OCI-LY7 (cell line): ENCODE measurements at regions not wholly inside any gene's neighbourhood (a gene's known extent, or its start where the extent isn't known, plus 50 kb on each side); places are given as distances from the start of the nearest gene placed in this dataset.

Source experiments
- BruUV-seq: library from RNA; stranded (reverse); fragments of 400-500 nt; replicated peaks from 2 replicates; lab custom pipeline; 2021; lab: Mats Ljungman, UMichigan
- CTCF ChIA-PET: fragments of 300-600 bp; sonication (Branson Sonifier 250); formaldehyde crosslinking; loops from one replicate; lab custom pipeline; 2022; ENCODE audit warnings: antibody characterized with exemption; ENCODE audit not compliant: unreplicated experiment; lab: Charles Lee
- POLR2A ChIA-PET: fragments of 300-600 bp; sonication (Branson Sonifier 250); formaldehyde crosslinking; loops from one replicate; lab custom pipeline; 2022; ENCODE audit warnings: antibody characterized with exemption; lab: Charles Lee
- DNase-seq: peaks from one replicate; pipeline ENCODE4 v3.0.0-alpha.2; 2015; ENCODE audit warnings: low spot score
- H2AFZ ChIP-seq: fragments of 200-600 bp; sonication (generic), shearing (Covaris generic); 2 replicates; pipeline ENCODE4 v1.6.1; 2014; ENCODE audit warnings: mild to moderate bottlenecking, antibody characterized with exemption, low read length, moderate library complexity
- H3K27ac ChIP-seq: fragments of 200-600 bp; sonication (generic); 2 replicates; pipeline ENCODE4 v1.5.1; 2014; ENCODE audit warnings: mixed run types, low read depth, mild to moderate bottlenecking, moderate library complexity, low read length, inconsistent platforms; ENCODE audit not compliant: poor library complexity, severe bottlenecking
- H3K36me3 ChIP-seq: fragments of 200-600 bp; sonication (generic); 2 replicates; pipeline ENCODE4 v1.6.1; 2014; ENCODE audit warnings: mild to moderate bottlenecking, antibody characterized with exemption, low read length, moderate library complexity, mixed read lengths; ENCODE audit not compliant: insufficient read depth
- H3K4me1 ChIP-seq: fragments of 200-600 bp; sonication (generic); 2 replicates; pipeline ENCODE4 v1.5.1; 2014; ENCODE audit warnings: mild to moderate bottlenecking, low read length; ENCODE audit not compliant: insufficient read depth, poor library complexity, severe bottlenecking
- H3K4me2 ChIP-seq: fragments of 200-600 bp; sonication (generic); 2 replicates; pipeline ENCODE4 v1.6.1; 2014; ENCODE audit warnings: mild to moderate bottlenecking, low read length
- H3K4me3 ChIP-seq: fragments of 200-600 bp; sonication (generic); 2 replicates; pipeline ENCODE4 v1.5.1; 2014; ENCODE audit warnings: mild to moderate bottlenecking, low read depth, low read length; ENCODE audit not compliant: poor library complexity, severe bottlenecking
- H3K79me2 ChIP-seq: fragments of 200-600 bp; sonication (generic); 2 replicates; pipeline ENCODE4 v1.6.1; 2016; ENCODE audit warnings: low read depth, mild to moderate bottlenecking, low read length, moderate library complexity, mixed read lengths; ENCODE audit not compliant: insufficient read depth
- H3K9me2 ChIP-seq: fragments of 200-600 bp; sonication (generic); 2 replicates; pipeline ENCODE4 v1.6.1; 2016; ENCODE audit warnings: mild to moderate bottlenecking, low read length, mixed read lengths; ENCODE audit not compliant: insufficient read depth
- H3K9me3 ChIP-seq: fragments of 200-600 bp; sonication (generic); 2 replicates; pipeline ENCODE4 v1.6.1; 2014; ENCODE audit warnings: mild to moderate bottlenecking, mixed run types, low read length, mixed read lengths
- H4K20me1 ChIP-seq: fragments of 200-600 bp; sonication (generic); 2 replicates; pipeline ENCODE4 v1.6.1; 2014; ENCODE audit warnings: mild to moderate bottlenecking, antibody characterized with exemption, low read length, moderate library complexity, mixed read lengths; ENCODE audit not compliant: insufficient read depth
- CTCF ChIP-seq: fragments of 200-600 bp; sonication (generic); conservative IDR thresholded peaks from 2 replicates; pipeline ENCODE4 v1.5.1; 2014; ENCODE audit warnings: mild to moderate bottlenecking, antibody characterized with exemption, low read length, moderate library complexity, mixed read lengths
- EZH2phosphoT487 ChIP-seq: fragments of 200-600 bp; sonication (generic); IDR thresholded peaks from 2 replicates; pipeline ENCODE4 v1.6.1; 2018; ENCODE audit warnings: low read depth, borderline replicate concordance, mild to moderate bottlenecking, mixed run types, antibody characterized with exemption, low read length, moderate library complexity, mixed read lengths
- intact Hi-C: fragments of 100-400 bp; cut with micrococcal nuclease; formaldehyde crosslinking; loops from one replicate; pipeline ENCODE4 v1.10.0; 2022; ENCODE audit not compliant: unreplicated experiment

GRCh38 chr11:115700496-115700895, 196.3 kb upstream of the CADM1 start:
- intact Hi-C loops = no loop called here
- H3K9me3 ChIP-seq = no peaks in the 10 kb centered on the region
- POLR2A ChIA-PET = interaction anchor here (0.6 kb wide), 1 partner anchor 225 kb away, joined by 4 read pairs; no protein-coding TSS in a partner anchor

GRCh38 chr11:115699733-115700132, 195.5 kb upstream of the CADM1 start:
- POLR2A ChIA-PET = no interaction called here
- Histone ChIP-seq H4K20me1 (no peaks in the 10 kb centered on the region), H3K4me3 (no peak overlapping the region), H2AFZ (no peak overlapping the region), H3K9me3 (no peaks in the 10 kb centered on the region), H3K27ac (no peak overlapping the region), H3K79me2 (no peaks in the 10 kb centered on the region), H3K36me3 (no peaks in the 10 kb centered on the region), H3K9me2 (no peaks in the 10 kb centered on the region), H3K4me1 (no peaks in the 10 kb centered on the region), H3K4me2 (no peak overlapping the region)
- CTCF ChIA-PET = no interaction called here
- no peak for TF ChIP-seq EZH2phosphoT487
- no peak for TF ChIP-seq CTCF
- no TSS peak for BruUV-seq
- DNase-seq = no peak
- intact Hi-C loops = no loop called here

More at GRCh38 chr11:115700496-115700895, 196.3 kb upstream of the CADM1 start:
- H3K4me2 ChIP-seq = no peak overlapping the region
- no peaks in the 10 kb centered on the region for H3K4me1 ChIP-seq
- H3K4me3 ChIP-seq = no peak overlapping the region
- no peaks in the 10 kb centered on the region for H3K36me3 ChIP-seq
- CTCF ChIA-PET = no interaction called here
- TF ChIP-seq EZH2phosphoT487 (no peak), CTCF (no peak)
- no peaks in the 10 kb centered on the region for H3K9me2 ChIP-seq
- no peak overlapping the region for H2AFZ ChIP-seq
- H3K27ac ChIP-seq = no peak overlapping the region
- DNase-seq = no peak
- H3K79me2 ChIP-seq = no peaks in the 10 kb centered on the region
- no peaks in the 10 kb centered on the region for H4K20me1 ChIP-seq
- BruUV-seq = no TSS peak

- no peak overlapping the region for H3K4me3 ChIP-seq
- no peak overlapping the region for H3K4me2 ChIP-seq
- no peaks in the 10 kb centered on the region for H4K20me1 ChIP-seq
- H3K9me3 ChIP-seq = no peaks in the 10 kb centered on the region
- ChIA-PET CTCF (no interaction called here), POLR2A (no interaction called here)
- no peaks in the 10 kb centered on the region for H3K36me3 ChIP-seq
- H2AFZ ChIP-seq = no peak overlapping the region
- no peaks in the 10 kb centered on the region for H3K79me2 ChIP-seq
- H3K27ac ChIP-seq = no peak overlapping the region
- no peaks in the 10 kb centered on the region for H3K4me1 ChIP-seq
- BruUV-seq = no TSS peak
- H3K9me2 ChIP-seq = no peaks in the 10 kb centered on the region
- DNase-seq = no peak
- TF ChIP-seq CTCF = no peak
- TF ChIP-seq EZH2phosphoT487 = no peak
- intact Hi-C loops = no loop called here
These were observed 195.1 kb upstream of the CADM1 start for GRCh38 chr11:115699326-115699725.
